Breast epithelium (tissue), 3 donors: ENCODE measurements at regions not wholly inside any gene's neighbourhood (a gene's known extent, or its start where the extent isn't known, plus 50 kb on each side); places are given as distances from the start of the nearest gene placed in this dataset.

ENCODE experiments used
- POLR2A ChIP-seq: fragments of 450-650 bp; IDR thresholded peaks from one replicate; pipeline ENCODE4 v1.6.1; 2016; ENCODE audit warnings: antibody characterized with exemption, mild to moderate bottlenecking, moderate library complexity
- POLR2AphosphoS5 ChIP-seq, 3 donors: sonication (generic); formaldehyde crosslinking; IDR thresholded peaks; one replicate each; pipeline ENCODE4 v1.6.1; 2017; ENCODE audit warnings: antibody characterized with exemption in 3 of 3
- TF ChIP-seq, protein P1 (sequence below), 3 donors: fragments of 450-650 bp; IDR thresholded peaks; one replicate each; pipeline ENCODE4 v1.5.1; 2016 to 2017; ENCODE audit warnings: antibody characterized with exemption in 3 of 3, mild to moderate bottlenecking in 3 of 3, moderate library complexity in 3 of 3

DNA sequence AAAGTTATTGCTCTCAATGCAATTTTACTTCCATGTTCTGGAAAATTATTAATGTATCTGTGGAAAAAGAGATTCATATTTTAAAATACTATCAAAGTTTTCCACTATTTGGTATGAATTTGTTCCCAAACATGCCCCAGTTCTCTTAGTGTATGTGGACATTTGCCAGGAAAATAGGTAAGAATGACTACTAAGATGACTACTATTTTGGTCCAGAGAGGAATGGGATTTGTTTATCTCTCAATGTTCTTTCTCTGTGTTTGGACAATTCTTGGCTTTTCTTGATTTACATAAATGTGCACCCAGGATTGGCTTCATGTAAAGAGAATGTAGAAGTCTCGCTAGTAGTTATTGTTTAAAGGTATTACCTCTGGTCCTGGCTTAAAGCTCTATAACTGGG, 60.3 kb upstream of the POT1 start:
- TF ChIP-seq POLR2A: no peak
- TF ChIP-seq, protein P1, sequence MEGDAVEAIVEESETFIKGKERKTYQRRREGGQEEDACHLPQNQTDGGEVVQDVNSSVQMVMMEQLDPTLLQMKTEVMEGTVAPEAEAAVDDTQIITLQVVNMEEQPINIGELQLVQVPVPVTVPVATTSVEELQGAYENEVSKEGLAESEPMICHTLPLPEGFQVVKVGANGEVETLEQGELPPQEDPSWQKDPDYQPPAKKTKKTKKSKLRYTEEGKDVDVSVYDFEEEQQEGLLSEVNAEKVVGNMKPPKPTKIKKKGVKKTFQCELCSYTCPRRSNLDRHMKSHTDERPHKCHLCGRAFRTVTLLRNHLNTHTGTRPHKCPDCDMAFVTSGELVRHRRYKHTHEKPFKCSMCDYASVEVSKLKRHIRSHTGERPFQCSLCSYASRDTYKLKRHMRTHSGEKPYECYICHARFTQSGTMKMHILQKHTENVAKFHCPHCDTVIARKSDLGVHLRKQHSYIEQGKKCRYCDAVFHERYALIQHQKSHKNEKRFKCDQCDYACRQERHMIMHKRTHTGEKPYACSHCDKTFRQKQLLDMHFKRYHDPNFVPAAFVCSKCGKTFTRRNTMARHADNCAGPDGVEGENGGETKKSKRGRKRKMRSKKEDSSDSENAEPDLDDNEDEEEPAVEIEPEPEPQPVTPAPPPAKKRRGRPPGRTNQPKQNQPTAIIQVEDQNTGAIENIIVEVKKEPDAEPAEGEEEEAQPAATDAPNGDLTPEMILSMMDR (IDR thresholded peaks at IDR 0.05): no peak
- TF ChIP-seq POLR2AphosphoS5 (IDR thresholded peaks at IDR 0.05): no peak
